ENCODE measurements at regions not wholly inside any gene's neighbourhood (a gene's known extent, or its start where the extent isn't known, plus 50 kb on each side); places are given as distances from the start of the nearest gene placed in this dataset.
A peak's percentile ranks its signal among the peaks of the same experiment; 100 is the strongest.

GRCh38 chr16:5634666-5635180 is 537.1 kb upstream of the EEF2KMT start:
- no peaks in the 10 kb centered on the region for H3K36me3 ChIP-seq (ENCODE audit: insufficient read depth, low read length)
- DNase-seq (ENCODE audit: low spot score), result no peak
- H3K9me2 ChIP-seq (ENCODE audit: insufficient read depth, low read length), result no peaks in the 10 kb centered on the region
- H2AFZ ChIP-seq (ENCODE audit: low read length), result no peak overlapping the region
- no peaks in the 10 kb centered on the region for H3K4me1 ChIP-seq (ENCODE audit: insufficient read depth, low read length, poor library complexity, severe bottlenecking)
- no peak overlapping the region for H3K4me3 ChIP-seq (ENCODE audit: low read depth, low read length, poor library complexity, severe bottlenecking)
- no peaks in the 10 kb centered on the region for H3K79me2 ChIP-seq (ENCODE audit: insufficient read depth, low read depth, low read length)
- H4K20me1 ChIP-seq (ENCODE audit: insufficient read depth, low read length), result no peaks in the 10 kb centered on the region
- ChIA-PET POLR2A (interaction anchor here (0.8 kb wide), 1 partner anchor 9 kb away, joined by 3 read pairs; no protein-coding TSS in a partner anchor), CTCF (ENCODE audit: unreplicated experiment) (no interaction called here)
- H3K9me3 ChIP-seq (ENCODE audit: low read length), result no peaks in the 10 kb centered on the region
- TF ChIP-seq CTCF (conservative IDR thresholded peaks at IDR 0.05; ENCODE audit: low read length), result no peak
- no peak for TF ChIP-seq EZH2phosphoT487 (IDR thresholded peaks at IDR 0.05; ENCODE audit: borderline replicate concordance, low read depth, low read length)
- BruUV-seq (replicated peaks), result no TSS peak
- intact Hi-C loops (cut with micrococcal nuclease; ENCODE audit: unreplicated experiment), result no loop called here
- no peak overlapping the region for H3K27ac ChIP-seq (ENCODE audit: low read depth, low read length, poor library complexity, severe bottlenecking)
- H3K4me2 ChIP-seq (ENCODE audit: low read length), result no peak overlapping the region

GRCh38 chr16:5633845-5634440 is 536.3 kb upstream of the EEF2KMT start:
- Histone ChIP-seq H3K36me3 (ENCODE audit: insufficient read depth, low read length) (no peaks in the 10 kb centered on the region), H3K9me2 (ENCODE audit: insufficient read depth, low read length) (no peaks in the 10 kb centered on the region), H3K9me3 (ENCODE audit: low read length) (no peaks in the 10 kb centered on the region), H3K4me1 (ENCODE audit: insufficient read depth, low read length, poor library complexity, severe bottlenecking) (no peaks in the 10 kb centered on the region), H3K27ac (ENCODE audit: low read depth, low read length, poor library complexity, severe bottlenecking) (no peak overlapping the region), H4K20me1 (ENCODE audit: insufficient read depth, low read length) (no peaks in the 10 kb centered on the region), H3K4me3 (ENCODE audit: low read depth, low read length, poor library complexity, severe bottlenecking) (no peak overlapping the region), H2AFZ (ENCODE audit: low read length) (no peak overlapping the region), H3K4me2 (ENCODE audit: low read length) (no peak overlapping the region), H3K79me2 (ENCODE audit: insufficient read depth, low read depth, low read length) (no peaks in the 10 kb centered on the region)
- peak; percentile 55 for DNase-seq (ENCODE audit: low spot score)
- BruUV-seq (replicated peaks), result no TSS peak
- intact Hi-C loops (cut with micrococcal nuclease; ENCODE audit: unreplicated experiment), result no loop called here
- TF ChIP-seq EZH2phosphoT487 (IDR thresholded peaks at IDR 0.05; ENCODE audit: borderline replicate concordance, low read depth, low read length), result no peak
- peak; percentile 79 for TF ChIP-seq CTCF (conservative IDR thresholded peaks at IDR 0.05; ENCODE audit: low read length)
- ChIA-PET POLR2A (interaction anchor here (0.8 kb wide), 1 partner anchor 10 kb away, joined by 3 read pairs; no protein-coding TSS in a partner anchor), CTCF (ENCODE audit: unreplicated experiment) (no interaction called here)

GRCh38 chr16:5622234-5622884 is 524.8 kb upstream of the EEF2KMT start:
- no peaks in the 10 kb centered on the region for H3K36me3 ChIP-seq (ENCODE audit: insufficient read depth, low read length)
- H3K27ac ChIP-seq (ENCODE audit: low read depth, low read length, poor library complexity, severe bottlenecking), result no peak overlapping the region
- DNase-seq (ENCODE audit: low spot score), result no peak
- intact Hi-C loops (cut with micrococcal nuclease; ENCODE audit: unreplicated experiment), result no loop called here
- ChIA-PET POLR2A (no interaction called here), CTCF (ENCODE audit: unreplicated experiment) (no interaction called here)
- no peak overlapping the region for H3K4me2 ChIP-seq (ENCODE audit: low read length)
- H3K4me3 ChIP-seq (ENCODE audit: low read depth, low read length, poor library complexity, severe bottlenecking), result no peak overlapping the region
- H3K4me1 ChIP-seq (ENCODE audit: insufficient read depth, low read length, poor library complexity, severe bottlenecking), result no peaks in the 10 kb centered on the region
- no TSS peak for BruUV-seq (replicated peaks)
- H2AFZ ChIP-seq (ENCODE audit: low read length), result no peak overlapping the region
- H3K9me2 ChIP-seq (ENCODE audit: insufficient read depth, low read length), result no peaks in the 10 kb centered on the region
- H4K20me1 ChIP-seq (ENCODE audit: insufficient read depth, low read length), result no peaks in the 10 kb centered on the region
- no peaks in the 10 kb centered on the region for H3K79me2 ChIP-seq (ENCODE audit: insufficient read depth, low read depth, low read length)
- TF ChIP-seq CTCF (conservative IDR thresholded peaks at IDR 0.05; ENCODE audit: low read length) (no peak), EZH2phosphoT487 (IDR thresholded peaks at IDR 0.05; ENCODE audit: borderline replicate concordance, low read depth, low read length) (no peak)
- no peaks in the 10 kb centered on the region for H3K9me3 ChIP-seq (ENCODE audit: low read length)
